SU-DHL-6 (cell line): ENCODE measurements at regions not wholly inside any gene's neighbourhood (a gene's known extent, or its start where the extent isn't known, plus 50 kb on each side); places are given as distances from the start of the nearest gene placed in this dataset.

ENCODE experiments used
- H2AFZ ChIP-seq: fragments of 200-600 bp; sonication (generic); 2 replicates; pipeline ENCODE4 v1.6.1; 2014; ENCODE audit warnings: low read depth, mild to moderate bottlenecking, moderate library complexity, mixed read lengths, antibody characterized with exemption, low read length; ENCODE audit not compliant: severe bottlenecking
- H3F3A ChIP-seq: fragments of 200-600 bp; shearing (Covaris generic); 2 replicates; pipeline ENCODE4 v1.6.0; 2016; ENCODE audit warnings: antibody characterized with exemption, mild to moderate bottlenecking; ENCODE audit not compliant: insufficient read depth
- H3K27ac ChIP-seq: fragments of 200-600 bp; sonication (generic); 2 replicates; pipeline ENCODE4 v1.5.1; 2016; ENCODE audit warnings: low read depth, mild to moderate bottlenecking, low read length, moderate library complexity, mixed read lengths
- H3K27me3 ChIP-seq: fragments of 200-600 bp; sonication (generic), shearing (Covaris generic); 2 replicates; pipeline ENCODE4 v1.6.0; 2014; ENCODE audit warnings: mild to moderate bottlenecking, low read length
- H3K36me3 ChIP-seq: fragments of 200-600 bp; sonication (generic); 2 replicates; pipeline ENCODE4 v1.6.1; 2014; ENCODE audit warnings: mild to moderate bottlenecking, low read length, mixed read lengths
- H3K4me2 ChIP-seq: fragments of 300-600, 200-600 bp; shearing (Covaris generic), sonication (generic); 2 replicates; pipeline ENCODE4 v1.6.0; 2014; ENCODE audit warnings: low read length, low read depth, mild to moderate bottlenecking; ENCODE audit not compliant: poor library complexity, severe bottlenecking
- H3K4me3 ChIP-seq: fragments of 200-600 bp; sonication (generic); 2 replicates; pipeline ENCODE4 v1.5.1; 2014; ENCODE audit warnings: antibody characterized with exemption, low read length, mild to moderate bottlenecking, mixed read lengths; ENCODE audit not compliant: insufficient read depth, poor library complexity, severe bottlenecking
- H3K79me2 ChIP-seq: fragments of 200-600 bp; sonication (generic); 2 replicates; pipeline ENCODE4 v1.6.1; 2014; ENCODE audit warnings: mild to moderate bottlenecking, low read length, moderate library complexity; ENCODE audit not compliant: insufficient read depth
- H3K9ac ChIP-seq: fragments of 200-600 bp; sonication (generic); 2 replicates; pipeline ENCODE4 v1.7.0; 2014; ENCODE audit warnings: mild to moderate bottlenecking, low read length
- H3K9me2 ChIP-seq: fragments of 200-600 bp; sonication (generic); replicated peaks from 2 replicates; pipeline ENCODE4 v1.6.1; 2014; ENCODE audit warnings: low read length; ENCODE audit not compliant: insufficient read depth
- H3K9me3 ChIP-seq: fragments of 200-600 bp; sonication (generic); 2 replicates; pipeline ENCODE4 v1.6.1; 2014; ENCODE audit warnings: low read length, mixed read lengths; ENCODE audit not compliant: insufficient read depth
- H4K20me1 ChIP-seq: fragments of 200-600 bp; sonication (generic); 2 replicates; pipeline ENCODE4 v1.6.1; 2014; ENCODE audit warnings: low read depth, mild to moderate bottlenecking, antibody characterized with exemption, low read length, moderate library complexity, mixed read lengths
- EZH2phosphoT487 ChIP-seq: fragments of 200-600 bp; sonication (generic), shearing (Covaris generic); conservative IDR thresholded peaks from 2 replicates; pipeline ENCODE4 v1.6.1; 2018; ENCODE audit warnings: mild to moderate bottlenecking, antibody characterized with exemption, low read length, moderate library complexity, mixed read lengths
- TF ChIP-seq, protein P1 (sequence below): fragments of 200-600 bp; sonication (generic); IDR thresholded peaks from one replicate; pipeline ENCODE4 v1.5.1; 2017; ENCODE audit warnings: antibody characterized with exemption, mild to moderate bottlenecking, low read length, moderate library complexity; ENCODE audit not compliant: insufficient read depth, poor library complexity, severe bottlenecking

- no peaks in the 10 kb centered on the region for H4K20me1 ChIP-seq
- no peaks in the 10 kb centered on the region for H3K36me3 ChIP-seq
- H3F3A ChIP-seq: no peaks in the 10 kb centered on the region
- no peaks in the 10 kb centered on the region for H3K79me2 ChIP-seq
- TF ChIP-seq, protein P1, sequence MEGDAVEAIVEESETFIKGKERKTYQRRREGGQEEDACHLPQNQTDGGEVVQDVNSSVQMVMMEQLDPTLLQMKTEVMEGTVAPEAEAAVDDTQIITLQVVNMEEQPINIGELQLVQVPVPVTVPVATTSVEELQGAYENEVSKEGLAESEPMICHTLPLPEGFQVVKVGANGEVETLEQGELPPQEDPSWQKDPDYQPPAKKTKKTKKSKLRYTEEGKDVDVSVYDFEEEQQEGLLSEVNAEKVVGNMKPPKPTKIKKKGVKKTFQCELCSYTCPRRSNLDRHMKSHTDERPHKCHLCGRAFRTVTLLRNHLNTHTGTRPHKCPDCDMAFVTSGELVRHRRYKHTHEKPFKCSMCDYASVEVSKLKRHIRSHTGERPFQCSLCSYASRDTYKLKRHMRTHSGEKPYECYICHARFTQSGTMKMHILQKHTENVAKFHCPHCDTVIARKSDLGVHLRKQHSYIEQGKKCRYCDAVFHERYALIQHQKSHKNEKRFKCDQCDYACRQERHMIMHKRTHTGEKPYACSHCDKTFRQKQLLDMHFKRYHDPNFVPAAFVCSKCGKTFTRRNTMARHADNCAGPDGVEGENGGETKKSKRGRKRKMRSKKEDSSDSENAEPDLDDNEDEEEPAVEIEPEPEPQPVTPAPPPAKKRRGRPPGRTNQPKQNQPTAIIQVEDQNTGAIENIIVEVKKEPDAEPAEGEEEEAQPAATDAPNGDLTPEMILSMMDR: no peak
- no peak for TF ChIP-seq EZH2phosphoT487
- H3K27me3 ChIP-seq: no peaks in the 10 kb centered on the region
- H3K4me2 ChIP-seq: no peak overlapping the region
- no peak overlapping the region for H3K4me3 ChIP-seq
- H3K9me3 ChIP-seq: no peaks in the 10 kb centered on the region
- no peak overlapping the region for H3K27ac ChIP-seq
- H3K9me2 ChIP-seq: no peaks in the 10 kb centered on the region
- H2AFZ ChIP-seq: no peak overlapping the region
- H3K9ac ChIP-seq: no peak overlapping the region
Measured at GRCh38 chr18:72470391-72470790, 73.8 kb downstream of the CBLN2 start.

- H3K36me3 ChIP-seq: no peaks in the 10 kb centered on the region
- H3F3A ChIP-seq: no peaks in the 10 kb centered on the region
- TF ChIP-seq, protein P1: no peak
- TF ChIP-seq EZH2phosphoT487: no peak
- H4K20me1 ChIP-seq: no peaks in the 10 kb centered on the region
- H3K79me2 ChIP-seq: no peaks in the 10 kb centered on the region
- H2AFZ ChIP-seq: peak overlapping the region; percentile 21
- no peak overlapping the region for H3K4me2 ChIP-seq
- no peak overlapping the region for H3K9ac ChIP-seq
- H3K9me3 ChIP-seq: no peaks in the 10 kb centered on the region
- H3K27ac ChIP-seq: no peak overlapping the region
- H3K4me3 ChIP-seq: no peak overlapping the region
- H3K9me2 ChIP-seq: no peaks in the 10 kb centered on the region
- no peaks in the 10 kb centered on the region for H3K27me3 ChIP-seq
Measured at GRCh38 chr18:72468021-72468710, 76.0 kb downstream of the CBLN2 start.

DNA sequence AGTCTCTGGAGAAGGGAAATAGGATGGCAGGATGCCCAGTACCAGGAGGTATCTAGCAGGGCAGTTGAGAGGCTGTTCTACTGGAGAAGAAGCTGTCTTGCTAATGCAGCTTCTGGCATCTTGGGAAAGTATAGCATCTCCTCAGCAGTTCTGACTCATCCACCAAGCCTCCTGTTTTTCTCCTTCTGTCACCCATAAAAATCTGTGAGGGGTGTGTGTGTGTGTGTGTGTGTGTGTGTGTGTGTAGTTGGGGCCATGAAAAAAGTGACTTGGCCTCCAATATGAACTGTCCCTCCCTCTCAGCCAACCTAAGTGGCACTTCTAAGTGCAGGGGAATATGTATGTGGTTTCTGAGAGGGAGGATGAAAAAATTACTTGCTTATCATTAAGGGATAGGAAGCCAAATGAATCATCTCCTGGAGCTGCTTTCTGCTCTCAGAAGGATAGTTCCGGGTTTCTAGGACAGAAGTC is 83.9 kb downstream of the CBLN2 start:
- H3K27ac ChIP-seq: no peak overlapping the region
- TF ChIP-seq, protein P1: no peak
- no peak for TF ChIP-seq EZH2phosphoT487
- H3K36me3 ChIP-seq: no peaks in the 10 kb centered on the region

More for the DNA sequence above, 83.9 kb downstream of the CBLN2 start:
- Histone ChIP-seq H2AFZ (no peak overlapping the region), H3K4me2 (no peak overlapping the region), H4K20me1 (no peaks in the 10 kb centered on the region), H3K9me2 (no peaks in the 10 kb centered on the region), H3K9ac (no peak overlapping the region), H3F3A (no peaks in the 10 kb centered on the region), H3K9me3 (no peaks in the 10 kb centered on the region; the same call in 1 of the 2 replicates), H3K79me2 (no peaks in the 10 kb centered on the region), H3K4me3 (no peak overlapping the region), H3K27me3 (no peaks in the 10 kb centered on the region)
